H1 (cell line): ENCODE measurements at regions not wholly inside any gene's neighbourhood (a gene's known extent, or its start where the extent isn't known, plus 50 kb on each side); places are given as distances from the start of the nearest gene placed in this dataset.

Source experiments
- CTCF ChIA-PET: fragments of 300-600 bp; sonication (Branson Sonifier 250); formaldehyde crosslinking; loops from one replicate; lab custom pipeline; 2021; ENCODE audit not compliant: partially characterized antibody; lab: Charles Lee
- POLR2A ChIA-PET: fragments of 300-600 bp; sonication (Branson Sonifier 250); formaldehyde crosslinking; loops from one replicate; lab custom pipeline; 2021; ENCODE audit warnings: inconsistent platforms; ENCODE audit not compliant: partially characterized antibody; lab: Charles Lee
- DNase-seq, 2 experiments: peaks; one replicate each; pipeline versions ENCODE4 v3.0.0 to v3.0.0-alpha.2; 2010 to 2022; ENCODE audit warnings: low spot score in 2 of 2, low read depth in 1 of 2, mixed read lengths in 1 of 2
- FAIRE-seq: peaks from 2 replicates; lab custom pipeline; 2011; peaks lifted over from hg19 to GRCh38; lab: Jason Lieb, UNC
- H2AFZ ChIP-seq: 2 replicates; pipeline ENCODE4 v1.8.1; 2012; ENCODE audit warnings: low read length, inconsistent platforms
- H2AK5ac ChIP-seq: 2 replicates; pipeline ENCODE4 v1.6.1; 2013; ENCODE audit warnings: low read depth, low read length
- H2BK120ac ChIP-seq: replicated peaks from 2 replicates; pipeline ENCODE3; 2013; ENCODE audit warnings: low read depth, low read length, inconsistent platforms
- H2BK12ac ChIP-seq: 2 replicates; pipeline ENCODE4 v1.6.1; 2013; ENCODE audit warnings: low read depth, low read length
- H2BK15ac ChIP-seq: 2 replicates; pipeline ENCODE4 v1.6.1; 2013; ENCODE audit warnings: low read length
- H2BK20ac ChIP-seq: 2 replicates; pipeline ENCODE4 v1.6.1; 2013; ENCODE audit warnings: low read length
- H2BK5ac ChIP-seq: 2 replicates; pipeline ENCODE4 v1.6.1; 2013; ENCODE audit warnings: low read depth, low read length
- H3K14ac ChIP-seq: 2 replicates; pipeline ENCODE4 v1.6.1; 2013; ENCODE audit warnings: inconsistent platforms; ENCODE audit not compliant: insufficient read length
- H3K18ac ChIP-seq: 2 replicates; pipeline ENCODE4 v1.6.1; 2013; ENCODE audit warnings: low read length; ENCODE audit errors: extremely low read depth
- H3K23ac ChIP-seq: 2 replicates; pipeline ENCODE4 v1.6.1; 2013; ENCODE audit warnings: inconsistent platforms; ENCODE audit not compliant: insufficient read length
- H3K23me2 ChIP-seq: 2 replicates; pipeline ENCODE4 v1.6.1; 2013; ENCODE audit warnings: low read depth, low read length
- H3K27ac ChIP-seq: 2 replicates; pipeline ENCODE4 v1.6.1; 2011; ENCODE audit warnings: low read depth, low read length, inconsistent platforms
- H3K27me3 ChIP-seq, 4 experiments: replicated peaks in 1 of 4; 1 replicate in 1 of 4; 2 replicates in 3 of 4; pipeline versions ENCODE4 v1.6.1 to v1.8.1; 2011 to 2013; ENCODE audit warnings: low read length in 3 of 4, mild to moderate bottlenecking in 3 of 4, inconsistent platforms in 2 of 4, mixed read lengths in 2 of 4, moderate library complexity in 1 of 4; ENCODE audit not compliant: control insufficient read depth in 3 of 4, insufficient read depth in 3 of 4; ENCODE audit errors: extremely low read depth in 1 of 4
- H3K36me3 ChIP-seq, 4 experiments: 2 replicates each; pipeline versions ENCODE4 v1.6.1 to v1.8.1; 2011 to 2013; ENCODE audit warnings: mild to moderate bottlenecking in 4 of 4, low read length in 3 of 4, moderate library complexity in 2 of 4, control low read depth in 1 of 4, inconsistent platforms in 1 of 4; ENCODE audit not compliant: insufficient read depth in 4 of 4, control insufficient read depth in 2 of 4
- H3K4ac ChIP-seq: replicated peaks from 2 replicates; pipeline ENCODE3; 2013; ENCODE audit warnings: low read length, low read depth, mixed read lengths, inconsistent platforms; ENCODE audit not compliant: insufficient read length
- H3K4me1 ChIP-seq, 4 experiments: replicated peaks in 1 of 4; 1 replicate in 1 of 4; 2 replicates in 3 of 4; pipeline versions ENCODE4 v1.6.1 to v1.8.1; 2011 to 2013; ENCODE audit warnings: low read length in 3 of 4, inconsistent platforms in 2 of 4, mixed read lengths in 1 of 4; ENCODE audit not compliant: insufficient read depth in 4 of 4, control insufficient read depth in 3 of 4
- H3K4me2 ChIP-seq, 2 experiments: 2 replicates each; pipeline versions ENCODE4 v1.6.1 to v1.8.1; 2011 to 2013; ENCODE audit warnings: low read depth in 2 of 2, low read length in 2 of 2, control low read depth in 1 of 2, inconsistent platforms in 1 of 2, mild to moderate bottlenecking in 1 of 2; ENCODE audit not compliant: insufficient read depth in 1 of 2
- H3K4me3 ChIP-seq, 4 experiments: fragments of 200-600, 300-600 bp in 1 of 4; sonication (generic), shearing (Covaris generic), sonication (Bioruptor Twin) in 1 of 4; 2 replicates each; pipeline versions ENCODE4 v1.5.1 to v1.8.1; 2011 to 2016; ENCODE audit warnings: low read length in 4 of 4, low read depth in 3 of 4, control low read depth in 2 of 4, inconsistent platforms in 2 of 4, mild to moderate bottlenecking in 2 of 4, mixed read lengths in 1 of 4, moderate library complexity in 1 of 4; ENCODE audit not compliant: insufficient read depth in 2 of 4; ENCODE audit errors: extremely low read depth in 1 of 4
- H3K56ac ChIP-seq: replicated peaks from 2 replicates; pipeline ENCODE3; 2013; ENCODE audit warnings: low read depth, mild to moderate bottlenecking, mixed read lengths, low read length, inconsistent platforms; ENCODE audit not compliant: insufficient read length
- H3K79me1 ChIP-seq: 2 replicates; pipeline ENCODE4 v1.6.1; 2013; ENCODE audit warnings: low read depth, low read length, control low read depth
- H3K79me2 ChIP-seq, 2 experiments: 2 replicates each; pipeline versions ENCODE4 v1.6.1 to v1.8.1; 2012 to 2013; ENCODE audit warnings: low read length in 2 of 2, mild to moderate bottlenecking in 2 of 2, inconsistent platforms in 1 of 2; ENCODE audit not compliant: insufficient read depth in 2 of 2, control insufficient read depth in 1 of 2
- H3K9ac ChIP-seq, 4 experiments: replicated peaks in 1 of 4; 1 replicate in 1 of 4; 2 replicates in 3 of 4; pipeline versions ENCODE4 v1.6.1 to v1.8.1; 2011 to 2013; ENCODE audit warnings: low read depth in 3 of 4, low read length in 3 of 4, control low read depth in 2 of 4, mild to moderate bottlenecking in 2 of 4, moderate library complexity in 2 of 4, inconsistent platforms in 1 of 4; ENCODE audit errors: extremely low read depth in 1 of 4
- H3K9me3 ChIP-seq, 2 experiments: 2 replicates each; pipeline versions ENCODE4 v1.6.1 to v1.8.1; 2012 to 2013; ENCODE audit warnings: mild to moderate bottlenecking in 2 of 2, moderate library complexity in 2 of 2, control low read depth in 1 of 2, inconsistent platforms in 1 of 2, low read depth in 1 of 2, low read length in 1 of 2, mixed read lengths in 1 of 2; ENCODE audit not compliant: insufficient read depth in 2 of 2
- H4K20me1 ChIP-seq, 2 experiments: replicated peaks in 1 of 2; 2 replicates each; pipeline versions ENCODE3 to v1.8.1; 2011 to 2013; ENCODE audit warnings: inconsistent platforms in 2 of 2, low read length in 2 of 2, mild to moderate bottlenecking in 1 of 2; ENCODE audit not compliant: insufficient read depth in 2 of 2, control insufficient read depth in 1 of 2
- H4K5ac ChIP-seq: 2 replicates; pipeline ENCODE4 v1.6.1; 2013; ENCODE audit warnings: low read length, low read depth, mixed read lengths, inconsistent platforms; ENCODE audit not compliant: insufficient read length
- H4K8ac ChIP-seq: 2 replicates; pipeline ENCODE4 v1.8.0; 2013; ENCODE audit warnings: mild to moderate bottlenecking, moderate library complexity, low read length, inconsistent platforms; ENCODE audit not compliant: insufficient read depth; ENCODE audit errors: extremely low read depth
- H4K91ac ChIP-seq: replicated peaks from 2 replicates; pipeline ENCODE3; 2013; ENCODE audit warnings: low read length, mixed read lengths, inconsistent platforms; ENCODE audit not compliant: insufficient read length
- ATF2 ChIP-seq: IDR thresholded peaks from 2 replicates; pipeline ENCODE4 v1.6.1; 2012; ENCODE audit warnings: low read length, inconsistent platforms
- ATF3 ChIP-seq: IDR thresholded peaks from 2 replicates; pipeline ENCODE4 v1.6.1; 2011; ENCODE audit warnings: low read depth, mild to moderate bottlenecking, low read length; ENCODE audit not compliant: insufficient read depth
- BCL11A ChIP-seq, 2 experiments: IDR thresholded peaks; one replicate each; pipeline ENCODE4 v1.6.1; 2011; ENCODE audit warnings: low read depth in 2 of 2, low read length in 2 of 2, mild to moderate bottlenecking in 2 of 2
- CHD2 ChIP-seq: IDR thresholded peaks from 2 replicates; pipeline ENCODE4 v1.6.1; 2012; ENCODE audit warnings: low read length, improper control_type of control experiment
- CTBP2 ChIP-seq: IDR thresholded peaks from 2 replicates; pipeline ENCODE4 v1.7.0; 2011; ENCODE audit warnings: borderline replicate concordance, mild to moderate bottlenecking, moderate library complexity, mixed read lengths, low read length; ENCODE audit not compliant: insufficient read depth, insufficient read length
- E2F6 ChIP-seq: IDR thresholded peaks from 2 replicates; pipeline ENCODE4 v1.6.1; 2012; ENCODE audit warnings: inconsistent platforms
- EP300 ChIP-seq, 2 experiments: IDR thresholded peaks; 1 replicate in 1 of 2; 2 replicates in 1 of 2; pipeline ENCODE4 v1.6.1; 2011 to 2012; ENCODE audit warnings: low read depth in 2 of 2, low read length in 2 of 2, mild to moderate bottlenecking in 2 of 2, borderline replicate concordance in 1 of 2, inconsistent platforms in 1 of 2, moderate library complexity in 1 of 2
- MAFK ChIP-seq: IDR thresholded peaks from 2 replicates; pipeline ENCODE4 v1.6.1; 2012; ENCODE audit warnings: low read depth, mild to moderate bottlenecking, improper control_type of control experiment, low read length
- NRF1 ChIP-seq: IDR thresholded peaks from 2 replicates; pipeline ENCODE4 v1.6.1; 2011; ENCODE audit warnings: mild to moderate bottlenecking, low read depth, low read length, improper control_type of control experiment
- WGBS, 2 experiments: shearing (Covaris generic) in 1 of 2; methylation state at CpG; one replicate each; pipeline versions ENCODE4 v1.1.6 to v1.1.7; 2013 to 2015; ENCODE audit warnings: low lambda C conversion rate in 2 of 2, mixed read lengths in 2 of 2, inconsistent platforms in 1 of 2, low coverage in 1 of 2, missing lambda C conversion rate in 1 of 2; ENCODE audit not compliant: insufficient replicate concordance in 2 of 2, insufficient coverage in 1 of 2, insufficient read length in 1 of 2; ENCODE audit errors: extremely low coverage in 1 of 2, missing lambda C conversion rate in 1 of 2; 5-methylcytosine and 5-hydroxymethylcytosine counted together

- CTCF ChIA-PET: no interaction called here
- Histone ChIP-seq H2BK12ac (no peak overlapping the region), H4K20me1 (no peaks in the 10 kb centered on the region), H4K91ac (no peak overlapping the region), H3K27ac (no peak overlapping the region), H3K36me3 (no peaks in the 10 kb centered on the region), H2AFZ (no peak overlapping the region), H3K4ac (no peak overlapping the region), H3K79me1 (no peaks in the 10 kb centered on the region), H4K8ac (no peak overlapping the region), H2BK120ac (no peak overlapping the region), H3K23ac (no peak overlapping the region), H3K4me1 (no peaks in the 10 kb centered on the region), H4K5ac (no peak overlapping the region), H2BK5ac (no peak overlapping the region), H3K4me2 (no peak overlapping the region), H2BK15ac (no peak overlapping the region), H3K14ac (no peak overlapping the region), H3K27me3 (no peaks in the 10 kb centered on the region), H3K4me3 (no peak overlapping the region), H3K9ac (no peak overlapping the region), H3K18ac (no peak overlapping the region), H2AK5ac (no peak overlapping the region), H3K56ac (no peak overlapping the region), H2BK20ac (no peak overlapping the region), H3K79me2 (no peaks in the 10 kb centered on the region), H3K9me3 (no peaks in the 10 kb centered on the region), H3K23me2 (no peaks in the 10 kb centered on the region)
- DNase-seq (no peak), FAIRE-seq (no peak)
- WGBS, 2 experiments: 68% methylated on average over 4 of the region's 4 CpGs; no CpG with 5 or more reads in 1 of the 2 experiments
- POLR2A ChIA-PET: no interaction called here
- no peak for TF ChIP-seq ATF3
- no peak for TF ChIP-seq CTBP2
- no peak for TF ChIP-seq E2F6
- no peak for TF ChIP-seq NRF1
- no peak for TF ChIP-seq CHD2
- no peak for TF ChIP-seq EP300 (IDR thresholded peaks at IDR 0.05; ENCODE audit: borderline replicate concordance in 1 of 2, low read depth in 2 of 2, low read length in 2 of 2)
- TF ChIP-seq ATF2: no peak
- no peak for TF ChIP-seq MAFK
- TF ChIP-seq BCL11A (IDR thresholded peaks at IDR 0.05; ENCODE audit: low read depth in 2 of 2, low read length in 2 of 2): no peak
These were observed 257.3 kb upstream of the NT5E start for GRCh38 chr6:85192596-85192995.
